GM12865 (cell line): ENCODE measurements at regions not wholly inside any gene's neighbourhood (a gene's known extent, or its start where the extent isn't known, plus 50 kb on each side); places are given as distances from the start of the nearest gene placed in this dataset.

Experiments
- DNase-seq: peaks from one replicate; pipeline ENCODE4 v3.0.0; 2010; ENCODE audit warnings: low read depth
- H3K4me3 ChIP-seq: 2 replicates; pipeline ENCODE4 v1.5.1; 2011; ENCODE audit warnings: mild to moderate bottlenecking, low read depth, low read length, control low read depth
- CTCF ChIP-seq: IDR thresholded peaks from 2 replicates; pipeline ENCODE4 v1.5.1; 2011; ENCODE audit warnings: low read length, control low read depth, low read depth, inconsistent platforms; ENCODE audit not compliant: insufficient read depth; ENCODE audit errors: missing control alignments

GRCh38 chr13:24103782-24104372 lies 56.6 kb upstream of the SPATA13 start:
- H3K4me3 ChIP-seq: no peak overlapping the region
- DNase-seq: no peak
- no peak for TF ChIP-seq CTCF

GRCh38 chr13:24104723-24105122 lies 55.8 kb upstream of the SPATA13 start:
- no peak for DNase-seq
- TF ChIP-seq CTCF: no peak
- no peak overlapping the region for H3K4me3 ChIP-seq

GRCh38 chr13:24106429-24106828 lies 54.1 kb upstream of the SPATA13 start:
- no peak for TF ChIP-seq CTCF
- H3K4me3 ChIP-seq: no peak overlapping the region
- DNase-seq: no peak

- no peak for TF ChIP-seq CTCF
- no peak for DNase-seq
- H3K4me3 ChIP-seq: no peak overlapping the region
Measured at GRCh38 chr13:24107955-24108614, 52.4 kb upstream of the SPATA13 start.

GRCh38 chr13:24108615-24108965 lies 51.9 kb upstream of the SPATA13 start:
- H3K4me3 ChIP-seq: no peak overlapping the region
- DNase-seq: no peak
- no peak for TF ChIP-seq CTCF

GRCh38 chr13:24110011-24110410 lies 50.5 kb upstream of the SPATA13 start:
- no peak overlapping the region for H3K4me3 ChIP-seq
- DNase-seq: no peak
- no peak for TF ChIP-seq CTCF
